ENCODE measurements at regions not wholly inside any gene's neighbourhood (a gene's known extent, or its start where the extent isn't known, plus 50 kb on each side); places are given as distances from the start of the nearest gene placed in this dataset.

DNA sequence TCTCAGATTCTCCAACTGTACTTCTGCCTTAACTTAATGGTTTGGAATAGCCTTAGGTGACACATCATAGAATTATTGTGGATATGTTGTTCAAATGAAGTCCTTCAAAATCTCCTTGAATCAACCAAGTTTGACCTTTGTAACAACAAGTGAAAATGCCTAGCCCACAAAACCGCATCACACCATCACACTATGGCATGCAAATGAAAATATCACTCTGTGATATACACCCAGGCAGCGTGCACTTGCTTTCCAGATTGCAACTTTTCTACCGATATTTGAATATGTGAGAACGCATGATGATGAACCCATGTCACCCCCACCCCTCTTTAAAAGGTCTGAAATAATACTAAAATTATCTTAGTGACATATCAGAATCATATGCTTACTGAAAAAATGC is 656.7 kb downstream of the GABRG1 start:
- TF ChIP-seq, protein P1, sequence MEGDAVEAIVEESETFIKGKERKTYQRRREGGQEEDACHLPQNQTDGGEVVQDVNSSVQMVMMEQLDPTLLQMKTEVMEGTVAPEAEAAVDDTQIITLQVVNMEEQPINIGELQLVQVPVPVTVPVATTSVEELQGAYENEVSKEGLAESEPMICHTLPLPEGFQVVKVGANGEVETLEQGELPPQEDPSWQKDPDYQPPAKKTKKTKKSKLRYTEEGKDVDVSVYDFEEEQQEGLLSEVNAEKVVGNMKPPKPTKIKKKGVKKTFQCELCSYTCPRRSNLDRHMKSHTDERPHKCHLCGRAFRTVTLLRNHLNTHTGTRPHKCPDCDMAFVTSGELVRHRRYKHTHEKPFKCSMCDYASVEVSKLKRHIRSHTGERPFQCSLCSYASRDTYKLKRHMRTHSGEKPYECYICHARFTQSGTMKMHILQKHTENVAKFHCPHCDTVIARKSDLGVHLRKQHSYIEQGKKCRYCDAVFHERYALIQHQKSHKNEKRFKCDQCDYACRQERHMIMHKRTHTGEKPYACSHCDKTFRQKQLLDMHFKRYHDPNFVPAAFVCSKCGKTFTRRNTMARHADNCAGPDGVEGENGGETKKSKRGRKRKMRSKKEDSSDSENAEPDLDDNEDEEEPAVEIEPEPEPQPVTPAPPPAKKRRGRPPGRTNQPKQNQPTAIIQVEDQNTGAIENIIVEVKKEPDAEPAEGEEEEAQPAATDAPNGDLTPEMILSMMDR (IDR thresholded peaks at IDR 0.05): no peak
- TF ChIP-seq POLR2AphosphoS5 (IDR thresholded peaks at IDR 0.05) (no peak), POLR2A (IDR thresholded peaks at IDR 0.05; ENCODE audit: low read depth) (no peak)
